Inflammatory macrophage treated with lipopolysaccharide for 1 hour (primary cell): ENCODE measurements at regions not wholly inside any gene's neighbourhood (a gene's known extent, or its start where the extent isn't known, plus 50 kb on each side); places are given as distances from the start of the nearest gene placed in this dataset.
A peak's percentile ranks its signal among the peaks of the same experiment; 100 is the strongest.

Experiments
- DNase-seq, 2 donors: peaks; one replicate each; pipeline ENCODE4 v3.0.0-alpha.2; 2020 to 2022

GRCh38 chr6:139625998-139626975 lies 251.8 kb upstream of the CITED2 start:
- peak; percentile 87 for DNase-seq

GRCh38 chr6:139625081-139625939 lies 250.9 kb upstream of the CITED2 start:
- DNase-seq: no peak

GRCh38 chr6:139623372-139623771 lies 248.9 kb upstream of the CITED2 start:
- DNase-seq: peak in 1 of 2 donors; percentile 69

GRCh38 chr6:139613496-139613895 lies 239.0 kb upstream of the CITED2 start:
- no peak for DNase-seq

GRCh38 chr6:139612135-139612465 lies 237.7 kb upstream of the CITED2 start:
- DNase-seq: peak; percentile 69 to 76

GRCh38 chr6:139611327-139612134 lies 237.1 kb upstream of the CITED2 start:
- DNase-seq: no peak

GRCh38 chr6:139608466-139609261 lies 234.2 kb upstream of the CITED2 start:
- DNase-seq: no peak

- no peak for DNase-seq
Observed at GRCh38 chr6:139605350-139605749, 230.9 kb upstream of the CITED2 start.

- no peak for DNase-seq
Observed at GRCh38 chr6:139603581-139603980, 229.1 kb upstream of the CITED2 start.

- no peak for DNase-seq
Observed at GRCh38 chr6:139602577-139602976, 228.1 kb upstream of the CITED2 start.

- no peak for DNase-seq
Observed at GRCh38 chr6:139600919-139601475, 226.5 kb upstream of the CITED2 start.

GRCh38 chr6:139600343-139600742 lies 225.9 kb upstream of the CITED2 start:
- DNase-seq: no peak

- DNase-seq: no peak
Observed at GRCh38 chr6:139597771-139598755, 223.6 kb upstream of the CITED2 start.

GRCh38 chr6:139597087-139597763 lies 222.8 kb upstream of the CITED2 start:
- DNase-seq: no peak

GRCh38 chr6:139595183-139595582 lies 220.7 kb upstream of the CITED2 start:
- no peak for DNase-seq

- DNase-seq: no peak
Observed at GRCh38 chr6:139594333-139594965, 220.0 kb upstream of the CITED2 start.

GRCh38 chr6:139593081-139593480 lies 218.6 kb upstream of the CITED2 start:
- DNase-seq: no peak

- no peak for DNase-seq
Observed at GRCh38 chr6:139592011-139592410, 217.6 kb upstream of the CITED2 start.
